ENCODE measurements at regions not wholly inside any gene's neighbourhood (a gene's known extent, or its start where the extent isn't known, plus 50 kb on each side); places are given as distances from the start of the nearest gene placed in this dataset.

- peaks cover 15% of the 10 kb centered on the region for H3K4me1 ChIP-seq (ENCODE audit: insufficient read depth)
- Mint-ChIP-seq H3K36me3 (ENCODE audit: low read depth) (no peaks in the 10 kb centered on the region), H3K27ac (no peak overlapping the region), H3K9me3 (no peaks in the 10 kb centered on the region), H3K27me3 (ENCODE audit: insufficient read depth, low read depth, poor library complexity) (no peaks in the 10 kb centered on the region), H3K4me3 (no peak overlapping the region), H3K4me1 (peaks cover 34% of the 10 kb centered on the region)
- no peak overlapping the region for H3K4me3 ChIP-seq
- H3K27me3 ChIP-seq (ENCODE audit: insufficient read depth) = no peaks in the 10 kb centered on the region
- H3K36me3 ChIP-seq (ENCODE audit: insufficient read depth) = no peaks in the 10 kb centered on the region
- TF ChIP-seq ZNF114 (CRISPR knock-in tag; IDR thresholded peaks at IDR 0.05) (no peak), STAT1 (IDR thresholded peaks at IDR 0.05; ENCODE audit: unreplicated experiment) (no peak), EZH2 (IDR thresholded peaks at IDR 0.05; ENCODE audit: low read depth, unreplicated experiment) (no peak), EZH2phosphoT487 (IDR thresholded peaks at IDR 0.05; ENCODE audit: unreplicated experiment) (no peak)
- H4K20me1 ChIP-seq (replicated peaks; ENCODE audit: insufficient read depth) = no peaks in the 10 kb centered on the region
- peaks cover 7% of the 10 kb centered on the region; the same call in 1 of the 2 replicates for H3K9me2 ChIP-seq (ENCODE audit: insufficient read depth)
- no peak for ATAC-seq
- no peaks in the 10 kb centered on the region; the same call in 1 of the 2 replicates for H3F3A ChIP-seq (replicated peaks; ENCODE audit: low read depth)
- no peak overlapping the region for H3K4me2 ChIP-seq
- no peaks in the 10 kb centered on the region for H3K79me2 ChIP-seq (replicated peaks; ENCODE audit: insufficient read depth)
- no peak for DNase-seq (ENCODE audit: low spot score)
- peak overlapping the region; percentile 34; the same call in 1 of the 2 replicates for H2AFZ ChIP-seq
- no peak overlapping the region for H3K27ac ChIP-seq (ENCODE audit: low read depth)
Measured at GRCh38 chr13:59461411-59461810, 702.3 kb downstream of the DIAPH3 start.

- no peaks in the 10 kb centered on the region for H3K9me3 Mint-ChIP-seq
- Histone ChIP-seq H3K27ac (ENCODE audit: low read depth) (no peak overlapping the region), H4K20me1 (replicated peaks; ENCODE audit: insufficient read depth) (no peaks in the 10 kb centered on the region), H3K79me2 (replicated peaks; ENCODE audit: insufficient read depth) (no peaks in the 10 kb centered on the region), H3K9me2 (ENCODE audit: insufficient read depth) (no peaks in the 10 kb centered on the region; the same call in none of the 2 replicates), H3K4me2 (no peak overlapping the region), H3K4me1 (ENCODE audit: insufficient read depth) (peaks cover 25% of the 10 kb centered on the region), H3K27me3 (ENCODE audit: insufficient read depth) (no peaks in the 10 kb centered on the region), H2AFZ (0 out of 2 replicates have a peak overlapping the region, but pooled peaks have one; percentile 1), H3K4me3 (no peak overlapping the region), H3F3A (replicated peaks; ENCODE audit: low read depth) (no peaks in the 10 kb centered on the region; the same call in 1 of the 2 replicates), H3K36me3 (ENCODE audit: insufficient read depth) (no peaks in the 10 kb centered on the region)
- no peak overlapping the region for H3K27ac Mint-ChIP-seq
- no peaks in the 10 kb centered on the region for H3K27me3 Mint-ChIP-seq (ENCODE audit: insufficient read depth, low read depth, poor library complexity)
- H3K4me1 Mint-ChIP-seq = peaks cover 46% of the 10 kb centered on the region
- ATAC-seq (no peak), DNase-seq (ENCODE audit: low spot score) (no peak)
- H3K4me3 Mint-ChIP-seq = no peak overlapping the region
- no peaks in the 10 kb centered on the region for H3K36me3 Mint-ChIP-seq (ENCODE audit: low read depth)
- no peak for TF ChIP-seq POLR2AphosphoS5 (IDR thresholded peaks at IDR 0.05; ENCODE audit: low read depth)
- TF ChIP-seq ZNF462 (CRISPR knock-in tag; IDR thresholded peaks at IDR 0.05) = no peak
- TF ChIP-seq NANOG (IDR thresholded peaks at IDR 0.05; ENCODE audit: borderline replicate concordance) = no peak
- TF ChIP-seq ETS1 (IDR thresholded peaks at IDR 0.05) = no peak
- no peak for TF ChIP-seq CREB1 (CRISPR knock-in tag; IDR thresholded peaks at IDR 0.05; ENCODE audit: low read depth)
- no peak for TF ChIP-seq JUNB (IDR thresholded peaks at IDR 0.05; ENCODE audit: unreplicated experiment)
- TF ChIP-seq STAT1 (IDR thresholded peaks at IDR 0.05; ENCODE audit: unreplicated experiment) = no peak
- no peak for TF ChIP-seq EZH2 (IDR thresholded peaks at IDR 0.05; ENCODE audit: low read depth, unreplicated experiment)
- TF ChIP-seq ZNF331 (CRISPR knock-in tag; IDR thresholded peaks at IDR 0.05; ENCODE audit: low read depth) = no peak
- TF ChIP-seq EZH2phosphoT487 (IDR thresholded peaks at IDR 0.05; ENCODE audit: unreplicated experiment) = no peak
- TF ChIP-seq ZNF114 (CRISPR knock-in tag; IDR thresholded peaks at IDR 0.05) = no peak
- TF ChIP-seq REST (IDR thresholded peaks at IDR 0.05; ENCODE audit: unreplicated experiment) = no peak
Measured at GRCh38 chr13:59463023-59463422, 700.7 kb downstream of the DIAPH3 start.

Measured in GM23338 (cell line).